HG03457 (cell line): ENCODE measurements at regions not wholly inside any gene's neighbourhood (a gene's known extent, or its start where the extent isn't known, plus 50 kb on each side); places are given as distances from the start of the nearest gene placed in this dataset.
"Not testable (repeated sequence)": the region's sequence is repeated elsewhere in the genome, so short reads cannot be mapped to it uniquely, and the experiment has no call there.

Experiments used
- ATAC-seq: cut with Tn5 transposase; IDR thresholded peaks from one replicate; pipeline ENCODE4 v1.9.1; 2021; ENCODE audit warnings: moderate number of reproducible peaks; ENCODE audit not compliant: unreplicated experiment

- ATAC-seq: no peak
These were observed 82.8 kb upstream of the PARP8 start for GRCh38 chr5:50583621-50584020.

- ATAC-seq: not testable (repeated sequence)
These were observed 78.0 kb upstream of the PARP8 start for GRCh38 chr5:50588471-50588870.

GRCh38 chr5:50590444-50591189 lies 75.8 kb upstream of the PARP8 start:
- not testable (repeated sequence) for ATAC-seq

- not testable (repeated sequence) for ATAC-seq
These were observed 75.1 kb upstream of the PARP8 start for GRCh38 chr5:50591338-50591737.

- no peak for ATAC-seq
These were observed 72.8 kb upstream of the PARP8 start for GRCh38 chr5:50593681-50594080.

GRCh38 chr5:50595199-50595598 lies 71.2 kb upstream of the PARP8 start:
- no peak for ATAC-seq

- not testable (repeated sequence) for ATAC-seq
These were observed 64.9 kb upstream of the PARP8 start for GRCh38 chr5:50601576-50601975.

- ATAC-seq: no peak
These were observed 60.3 kb upstream of the PARP8 start for GRCh38 chr5:50606179-50606578.

- not testable (repeated sequence) for ATAC-seq
These were observed 59.0 kb upstream of the PARP8 start for GRCh38 chr5:50607456-50607855.

GRCh38 chr5:50607953-50608705 lies 58.3 kb upstream of the PARP8 start:
- ATAC-seq: not testable (repeated sequence)

- not testable (repeated sequence) for ATAC-seq
These were observed 53.4 kb upstream of the PARP8 start for GRCh38 chr5:50613057-50613456.
